ENCODE measurements at regions not wholly inside any gene's neighbourhood (a gene's known extent, or its start where the extent isn't known, plus 50 kb on each side); places are given as distances from the start of the nearest gene placed in this dataset.

- TF ChIP-seq POLR2A (IDR thresholded peaks at IDR 0.05) = no peak
- no peak for TF ChIP-seq CTCF (IDR thresholded peaks at IDR 0.05)
Observed at GRCh38 chr1:87930796-87931195, 602.1 kb downstream of the LMO4 start.
